ENCODE measurements at regions not wholly inside any gene's neighbourhood (a gene's known extent, or its start where the extent isn't known, plus 50 kb on each side); places are given as distances from the start of the nearest gene placed in this dataset.

- TF ChIP-seq CTCF (optimal IDR thresholded peaks at IDR 0.05 in 1 of 3, IDR thresholded peaks at IDR 0.05 in 1 of 3, conservative IDR thresholded peaks at IDR 0.05 in 1 of 3; ENCODE audit: extremely low read depth in 1 of 3, insufficient read depth in 2 of 3, low read length in 3 of 3), result no peak
- TF ChIP-seq EZH2 (IDR thresholded peaks at IDR 0.05; ENCODE audit: low read length), result no peak
Observed at GRCh38 chr4:123469245-123469644, 72.7 kb downstream of the SPRY1 start.
